NK-92 treated with Interleukin-12 subunit alpha and Interleukin-12 subunit beta, amount 100 ng/mL, for 24 hours (cell line): ENCODE measurements at regions not wholly inside any gene's neighbourhood (a gene's known extent, or its start where the extent isn't known, plus 50 kb on each side); places are given as distances from the start of the nearest gene placed in this dataset.

Source experiments
- DNase-seq: peaks from one replicate; lab custom pipeline; 2025; lab: John Stamatoyannopoulos, UW

GRCh38 chr13:82370316-82370715 is 1512.0 kb downstream of the SLITRK1 start:
- DNase-seq: no peak

DNA sequence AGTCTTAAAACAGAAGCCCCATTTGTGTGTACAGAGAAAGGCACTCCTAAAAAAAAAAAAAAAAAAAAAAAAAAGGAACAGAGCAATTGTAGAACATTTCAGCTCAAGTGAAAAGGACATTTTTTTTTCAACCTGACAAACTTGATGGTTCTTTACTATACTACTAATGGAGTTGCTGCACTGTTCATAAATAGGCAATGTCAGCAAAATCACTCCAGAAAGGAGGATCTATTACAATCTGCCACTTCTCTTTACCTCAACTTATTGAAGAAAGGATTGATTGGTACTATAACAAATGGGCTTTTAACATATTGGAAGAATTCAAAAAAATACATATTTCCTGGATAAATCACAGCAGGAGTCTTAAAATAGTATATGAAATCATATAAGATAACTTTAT is 1517.7 kb downstream of the SLITRK1 start:
- DNase-seq: no peak

GRCh38 chr13:82358284-82358683 is 1524.0 kb downstream of the SLITRK1 start:
- no peak for DNase-seq

DNA sequence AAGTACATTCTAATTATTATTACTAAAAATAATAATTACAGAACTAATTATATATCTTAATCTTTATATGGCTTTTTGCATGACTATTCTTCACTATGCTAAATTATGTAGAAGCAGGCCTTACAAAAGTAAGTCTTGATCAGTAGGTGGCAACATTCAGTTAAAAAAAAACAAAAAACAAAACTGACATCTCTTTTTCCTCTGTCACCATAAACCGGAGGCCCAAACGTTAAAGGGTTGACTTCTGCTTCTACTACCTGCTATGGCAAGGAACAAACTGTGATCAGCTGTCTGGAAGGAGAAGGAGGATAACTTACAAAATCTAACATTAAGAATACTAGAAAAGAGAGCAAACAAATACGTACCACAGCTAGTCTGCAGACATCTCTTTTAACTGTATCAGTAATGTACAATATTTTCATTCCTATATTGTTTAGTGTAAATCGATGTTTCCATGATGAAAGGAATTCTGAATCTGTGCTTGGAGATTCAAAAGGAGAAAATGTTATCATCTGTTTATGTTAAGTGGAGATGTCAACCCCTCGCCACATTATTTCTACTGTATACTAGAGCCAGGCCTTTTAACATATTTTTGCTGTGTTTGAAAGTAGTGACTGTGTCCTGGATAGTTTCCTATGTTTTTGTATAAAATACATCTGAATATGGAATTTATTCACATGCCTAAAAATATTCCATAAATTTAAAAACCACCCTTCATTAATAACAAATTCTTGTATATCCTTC is 1525.4 kb downstream of the SLITRK1 start:
- no peak for DNase-seq

DNA sequence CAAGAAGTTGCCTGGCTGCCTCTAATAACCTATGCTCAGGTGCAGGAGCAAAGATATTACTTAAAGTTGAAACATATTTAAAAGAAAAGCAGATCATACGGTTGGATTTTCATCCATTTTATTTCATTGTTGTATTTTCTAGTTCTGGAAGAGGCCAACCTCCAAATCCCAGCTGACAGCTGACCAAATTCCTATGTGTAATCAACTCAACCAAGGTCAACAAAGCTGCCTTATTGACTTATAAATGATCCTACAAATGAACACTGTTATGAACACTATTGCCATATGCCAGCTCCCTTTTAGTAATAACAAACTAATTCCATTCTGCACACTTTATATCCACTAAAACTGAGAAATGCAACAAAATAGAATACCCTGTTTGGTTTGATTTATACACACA is 1537.4 kb downstream of the SLITRK1 start:
- DNase-seq: no peak

DNA sequence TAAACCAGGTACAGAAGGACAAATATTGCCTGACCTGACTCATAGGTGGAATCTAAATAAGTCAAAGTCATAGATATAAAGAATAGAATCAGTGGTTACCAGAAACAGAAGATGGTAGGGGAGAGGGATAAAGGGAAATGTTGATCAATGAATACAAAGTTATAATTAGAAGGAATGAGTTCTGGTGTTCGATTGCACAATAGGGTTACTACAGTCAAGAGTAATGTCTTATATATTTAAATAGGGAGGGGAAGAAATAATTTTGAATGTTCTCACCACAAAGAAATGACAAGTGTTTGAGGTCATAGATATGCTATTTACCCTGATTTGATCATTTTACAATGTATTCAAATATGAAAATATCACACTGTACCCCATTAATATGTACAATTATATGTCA is 1541.2 kb downstream of the SLITRK1 start:
- no peak for DNase-seq

DNA sequence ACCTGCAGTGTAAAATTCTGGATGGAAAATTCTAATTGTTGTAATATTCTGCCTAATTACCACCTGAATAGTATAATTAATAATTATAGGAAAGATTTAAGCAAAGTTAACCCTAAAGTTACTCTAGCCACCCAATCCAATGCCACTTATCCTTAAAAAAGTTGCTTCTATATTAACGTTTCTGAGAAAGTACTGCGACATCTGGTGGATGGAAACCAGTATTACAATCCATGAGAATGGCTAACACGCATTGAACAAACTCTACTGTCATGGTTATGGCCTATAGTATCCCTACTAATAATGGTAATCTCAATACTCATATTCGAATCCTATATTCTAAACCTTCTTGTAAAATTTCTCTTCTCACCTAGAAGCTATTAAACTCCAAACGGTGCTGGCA is 1551.8 kb downstream of the SLITRK1 start:
- DNase-seq: no peak

GRCh38 chr13:82323101-82323500 is 1559.2 kb downstream of the SLITRK1 start:
- DNase-seq: no peak

- no peak for DNase-seq
Measured at GRCh38 chr13:82305588-82305987, 1576.7 kb downstream of the SLITRK1 start.

DNA sequence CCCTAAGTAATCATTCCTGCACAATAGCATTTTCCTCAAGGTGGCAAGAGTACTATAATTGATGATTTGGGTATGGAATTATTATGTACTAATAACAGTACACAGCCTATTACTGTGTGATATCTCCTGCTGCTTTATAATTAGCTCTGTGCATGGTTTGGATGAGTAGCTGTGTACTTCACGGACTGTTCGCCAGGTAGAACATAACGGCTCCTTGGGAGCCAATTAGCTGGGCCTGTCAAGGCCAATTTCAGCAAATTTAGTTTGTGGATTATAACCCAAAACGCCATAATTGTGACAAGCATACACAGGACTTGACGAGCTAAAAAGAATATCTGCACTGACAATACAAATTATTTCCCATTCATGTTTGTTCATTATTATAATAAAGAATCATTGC is 1584.2 kb downstream of the SLITRK1 start:
- no peak for DNase-seq

GRCh38 chr13:82294226-82294625 is 1588.0 kb downstream of the SLITRK1 start:
- DNase-seq: no peak

GRCh38 chr13:82292334-82292733 is 1589.9 kb downstream of the SLITRK1 start:
- DNase-seq: no peak

- no peak for DNase-seq
Measured at GRCh38 chr13:82291852-82292251, 1590.4 kb downstream of the SLITRK1 start.

- DNase-seq: no peak
Measured at GRCh38 chr13:82275644-82276043, 1606.6 kb downstream of the SLITRK1 start.

DNA sequence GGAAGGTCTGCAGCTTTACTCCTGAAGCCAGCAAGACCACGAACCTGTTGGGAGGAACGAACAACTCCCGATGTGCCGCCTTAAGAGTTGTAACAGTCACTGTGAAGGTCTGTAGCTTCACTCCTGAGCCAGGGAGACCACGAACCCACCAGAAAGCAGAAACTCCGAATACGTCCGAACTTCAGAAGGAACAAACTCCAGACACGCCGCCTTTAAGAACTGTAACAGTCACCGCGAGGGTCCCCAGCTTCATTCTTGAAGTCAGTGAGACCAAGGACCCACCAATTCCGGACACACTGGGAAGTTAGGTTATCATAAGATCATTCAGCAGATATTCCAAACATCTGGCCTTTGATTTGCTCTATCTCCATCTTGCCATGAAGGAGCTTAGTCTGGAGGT is 1623.0 kb downstream of the SLITRK1 start:
- DNase-seq: no peak

GRCh38 chr13:82257790-82258507 is 1624.3 kb downstream of the SLITRK1 start:
- no peak for DNase-seq

GRCh38 chr13:82248762-82249161 is 1633.5 kb downstream of the SLITRK1 start:
- DNase-seq: no peak

DNA sequence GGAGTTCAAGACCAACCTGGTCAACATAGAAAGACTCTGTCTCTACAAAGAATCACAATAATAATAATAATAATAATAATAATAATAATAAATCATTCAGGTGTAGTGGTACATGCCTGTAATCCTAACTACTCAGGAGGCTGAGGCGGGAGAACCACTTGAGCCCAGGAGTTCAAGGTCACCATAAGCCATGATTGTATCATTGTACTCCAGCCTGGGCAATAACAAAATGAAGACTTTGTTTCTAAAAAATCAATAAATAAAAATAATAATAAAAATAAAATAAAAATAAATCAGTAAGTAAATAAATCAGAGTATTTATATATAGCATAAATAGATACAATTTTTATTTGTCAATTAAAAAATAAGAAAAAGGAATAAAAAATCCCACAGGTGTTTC is 1636.4 kb downstream of the SLITRK1 start:
- no peak for DNase-seq

DNA sequence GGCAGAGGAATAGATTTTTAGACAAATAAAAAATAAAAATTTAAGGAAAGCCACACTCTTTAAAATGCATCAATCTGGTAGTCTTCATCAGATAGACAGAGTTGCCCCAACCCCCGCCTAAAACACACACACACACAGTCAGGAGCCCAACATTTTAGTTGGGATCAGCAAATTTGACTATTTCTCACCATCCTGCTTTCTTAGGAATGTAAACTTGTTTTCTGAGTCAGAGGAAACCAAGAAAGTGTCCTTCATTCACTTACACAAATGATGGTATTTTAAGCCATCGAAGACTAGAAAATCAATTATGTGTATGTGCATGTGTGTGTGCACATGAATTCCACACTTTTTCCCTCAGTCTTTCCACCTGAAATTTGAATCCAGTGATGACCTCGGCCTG is 1657.5 kb downstream of the SLITRK1 start:
- DNase-seq: no peak

DNA sequence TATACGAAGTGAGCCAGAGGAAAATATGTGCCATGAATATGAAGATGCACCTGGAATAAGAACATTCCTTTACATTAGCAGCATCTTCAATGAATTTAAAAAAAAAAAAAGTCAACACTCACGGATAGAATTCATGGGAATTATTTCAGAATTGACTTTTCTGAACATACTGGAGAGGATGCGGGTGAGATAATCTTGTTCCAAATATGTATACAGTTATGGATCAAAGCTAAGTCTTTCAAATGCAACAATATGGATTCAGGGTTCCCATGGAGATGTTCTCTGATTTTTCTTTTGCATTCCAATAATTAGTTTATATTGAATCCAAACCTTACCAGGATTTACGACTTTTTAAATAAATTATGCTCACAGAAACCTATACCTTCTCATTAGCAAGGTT is 1660.7 kb downstream of the SLITRK1 start:
- no peak for DNase-seq

GRCh38 chr13:82220641-82221040 is 1661.6 kb downstream of the SLITRK1 start:
- no peak for DNase-seq

DNA sequence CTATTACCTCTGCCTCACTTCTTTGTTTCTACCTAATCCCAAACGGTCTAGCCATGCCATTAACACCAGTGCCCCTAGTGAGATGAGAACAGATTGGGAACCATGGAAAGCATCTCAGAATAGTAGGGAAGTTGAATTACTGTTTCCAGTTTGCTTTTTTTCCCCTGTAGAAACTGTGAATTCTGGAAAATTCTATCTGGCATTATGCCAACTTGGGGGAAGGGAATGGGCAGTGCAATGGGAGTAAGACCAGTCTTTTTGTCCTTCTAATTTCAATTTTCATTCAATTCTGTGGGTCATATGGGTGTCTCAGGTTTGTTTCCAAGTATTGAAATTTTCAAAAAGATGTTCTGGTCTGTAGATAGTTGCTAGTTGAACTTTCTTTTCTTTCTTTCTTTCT is 1666.1 kb downstream of the SLITRK1 start:
- no peak for DNase-seq

DNA sequence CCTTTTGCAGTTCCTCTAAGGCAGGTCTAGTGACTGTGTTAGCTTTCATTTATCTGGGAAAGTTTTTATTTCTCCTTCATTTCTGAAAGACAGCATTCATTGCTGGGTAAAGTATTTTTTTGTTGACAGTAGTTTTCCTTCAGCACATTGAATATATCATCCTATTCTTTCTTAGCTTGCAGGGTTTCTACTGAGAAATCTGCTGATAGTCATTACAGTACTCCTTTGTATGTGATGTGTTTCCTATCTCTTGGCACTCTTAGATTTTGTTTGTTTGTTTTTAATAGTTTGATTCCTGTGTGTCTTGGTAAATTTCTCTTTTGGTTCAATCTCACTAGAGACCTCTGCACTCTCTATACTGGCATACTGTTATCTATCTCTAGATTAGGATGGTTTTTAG is 1667.9 kb downstream of the SLITRK1 start:
- DNase-seq: no peak

DNA sequence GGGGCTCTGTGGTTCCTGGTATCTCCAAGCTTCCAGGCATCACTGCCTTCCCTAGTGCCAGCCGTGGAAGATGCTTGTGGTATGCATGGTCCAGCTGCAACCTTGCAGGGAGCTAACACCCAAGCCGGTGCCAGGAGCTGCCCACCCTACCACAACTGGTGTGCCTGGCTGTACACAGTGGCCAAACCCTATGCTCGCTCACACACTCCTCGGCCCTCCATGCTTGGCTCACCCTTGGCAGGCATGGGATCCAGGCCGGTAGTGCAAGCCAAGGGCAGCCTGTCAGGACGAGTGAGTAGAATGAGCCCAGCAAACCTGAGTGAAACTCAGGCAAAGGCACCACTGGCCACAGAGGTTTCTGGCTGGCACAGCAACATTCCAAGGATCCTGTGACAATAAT is 1676.0 kb downstream of the SLITRK1 start:
- no peak for DNase-seq
